ENCODE measurements at regions not wholly inside any gene's neighbourhood (a gene's known extent, or its start where the extent isn't known, plus 50 kb on each side); places are given as distances from the start of the nearest gene placed in this dataset.

GRCh38 chr9:107567462-107567861, 77.9 kb upstream of the KLF4 start:
- no peak overlapping the region for H3K4me3 ChIP-seq (ENCODE audit: low read depth, low read length)
- no peak for DNase-seq (ENCODE audit: low read depth)
- TF ChIP-seq, protein P1, sequence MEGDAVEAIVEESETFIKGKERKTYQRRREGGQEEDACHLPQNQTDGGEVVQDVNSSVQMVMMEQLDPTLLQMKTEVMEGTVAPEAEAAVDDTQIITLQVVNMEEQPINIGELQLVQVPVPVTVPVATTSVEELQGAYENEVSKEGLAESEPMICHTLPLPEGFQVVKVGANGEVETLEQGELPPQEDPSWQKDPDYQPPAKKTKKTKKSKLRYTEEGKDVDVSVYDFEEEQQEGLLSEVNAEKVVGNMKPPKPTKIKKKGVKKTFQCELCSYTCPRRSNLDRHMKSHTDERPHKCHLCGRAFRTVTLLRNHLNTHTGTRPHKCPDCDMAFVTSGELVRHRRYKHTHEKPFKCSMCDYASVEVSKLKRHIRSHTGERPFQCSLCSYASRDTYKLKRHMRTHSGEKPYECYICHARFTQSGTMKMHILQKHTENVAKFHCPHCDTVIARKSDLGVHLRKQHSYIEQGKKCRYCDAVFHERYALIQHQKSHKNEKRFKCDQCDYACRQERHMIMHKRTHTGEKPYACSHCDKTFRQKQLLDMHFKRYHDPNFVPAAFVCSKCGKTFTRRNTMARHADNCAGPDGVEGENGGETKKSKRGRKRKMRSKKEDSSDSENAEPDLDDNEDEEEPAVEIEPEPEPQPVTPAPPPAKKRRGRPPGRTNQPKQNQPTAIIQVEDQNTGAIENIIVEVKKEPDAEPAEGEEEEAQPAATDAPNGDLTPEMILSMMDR (IDR thresholded peaks at IDR 0.05; ENCODE audit: insufficient read depth, low read depth, low read length, missing control alignments), result no peak

- DNase-seq (ENCODE audit: low read depth), result no peak
- H3K4me3 ChIP-seq (ENCODE audit: low read depth, low read length), result no peak overlapping the region
- TF ChIP-seq, protein P1 (IDR thresholded peaks at IDR 0.05; ENCODE audit: insufficient read depth, low read depth, low read length, missing control alignments), result no peak
Observed at GRCh38 chr9:107566611-107567061, 77.1 kb upstream of the KLF4 start.

- H3K4me3 ChIP-seq (ENCODE audit: low read depth, low read length), result no peak overlapping the region
- TF ChIP-seq, protein P1 (IDR thresholded peaks at IDR 0.05; ENCODE audit: insufficient read depth, low read depth, low read length, missing control alignments), result no peak
- no peak for DNase-seq (ENCODE audit: low read depth)
Observed at GRCh38 chr9:107562798-107563197, 73.2 kb upstream of the KLF4 start.

GRCh38 chr9:107559494-107560086, 70.0 kb upstream of the KLF4 start:
- no peak overlapping the region for H3K4me3 ChIP-seq (ENCODE audit: low read depth, low read length)
- DNase-seq (ENCODE audit: low read depth), result no peak
- TF ChIP-seq, protein P1 (IDR thresholded peaks at IDR 0.05; ENCODE audit: insufficient read depth, low read depth, low read length, missing control alignments), result no peak

DNA sequence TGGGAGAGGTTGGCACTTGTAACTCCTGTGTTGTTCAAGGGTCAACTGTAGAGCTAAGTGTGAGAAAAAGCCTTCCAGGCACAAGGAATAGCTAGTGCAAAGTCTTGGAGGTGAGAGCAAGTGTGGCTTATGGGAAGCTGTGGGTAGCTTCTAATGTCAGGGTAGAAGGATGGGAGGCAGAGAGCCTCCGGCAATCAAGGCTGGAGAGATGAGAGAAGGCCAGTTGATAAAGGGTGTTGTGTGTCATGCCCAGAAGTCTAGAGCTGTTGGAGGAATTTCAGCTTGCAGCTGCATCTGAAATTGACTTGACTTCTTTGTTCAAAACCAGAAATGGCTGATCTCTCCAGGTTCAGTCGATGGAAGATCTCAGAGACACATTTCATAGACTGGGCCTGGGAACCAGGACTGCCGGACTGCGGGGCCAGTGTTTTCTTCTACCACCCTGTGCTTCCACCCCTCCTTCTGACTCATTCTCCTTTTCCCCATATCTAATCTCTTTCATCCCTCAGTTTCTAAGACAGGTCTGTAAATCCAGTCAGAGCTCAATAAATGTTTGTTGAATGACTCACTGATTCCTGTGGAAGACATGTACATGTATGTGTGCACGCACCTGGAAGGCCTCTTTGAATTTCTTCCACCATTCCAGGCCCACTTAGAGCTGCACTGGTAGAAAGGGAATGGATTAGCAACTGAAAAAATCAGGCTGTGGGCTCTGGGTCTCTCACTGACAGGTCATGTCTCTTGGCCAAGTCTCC, 67.8 kb upstream of the KLF4 start:
- H3K4me3 ChIP-seq (ENCODE audit: low read depth, low read length), result no peak overlapping the region

DNA sequence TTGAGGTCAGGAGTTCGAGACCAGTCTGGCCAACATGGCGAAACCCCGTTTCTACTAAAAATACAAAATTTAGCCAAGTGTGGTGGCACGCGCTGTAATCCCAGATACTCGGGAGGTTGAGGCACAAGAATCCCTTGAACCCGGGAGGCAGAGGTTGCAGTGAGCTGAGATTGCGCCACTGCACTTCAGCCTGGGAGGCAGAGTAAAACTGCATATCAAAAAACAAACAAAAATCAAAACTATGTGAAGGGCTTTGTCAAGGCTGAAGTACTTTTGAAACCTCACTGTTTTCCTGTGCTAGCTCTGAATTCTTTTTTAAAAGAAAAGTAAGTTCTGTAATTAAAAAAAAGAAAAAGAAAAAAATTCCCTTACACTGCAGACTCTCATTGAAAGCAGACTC, 65.1 kb upstream of the KLF4 start:
- TF ChIP-seq, protein P1 (IDR thresholded peaks at IDR 0.05; ENCODE audit: insufficient read depth, low read depth, low read length, missing control alignments), result no peak
- H3K4me3 ChIP-seq (ENCODE audit: low read depth, low read length), result no peak overlapping the region
- no peak for DNase-seq (ENCODE audit: low read depth)

More for the DNA sequence above, 67.8 kb upstream of the KLF4 start:
- DNase-seq (ENCODE audit: low read depth), result no peak
- TF ChIP-seq, protein P1 (IDR thresholded peaks at IDR 0.05; ENCODE audit: insufficient read depth, low read depth, low read length, missing control alignments), result no peak
